ENCODE measurements at regions not wholly inside any gene's neighbourhood (a gene's known extent, or its start where the extent isn't known, plus 50 kb on each side); places are given as distances from the start of the nearest gene placed in this dataset.

GRCh38 chr1:87864676-87865075, 536.0 kb downstream of the LMO4 start:
- H3K4me3 Mint-ChIP-seq = no peak overlapping the region
- no peaks in the 10 kb centered on the region for H3K4me1 Mint-ChIP-seq
- no peak for TF ChIP-seq CTCF (IDR thresholded peaks at IDR 0.05; ENCODE audit: unreplicated experiment in 3 of 3)
- no peaks in the 10 kb centered on the region for H3K36me3 Mint-ChIP-seq (ENCODE audit: low read depth)
- no peak overlapping the region for H3K27ac Mint-ChIP-seq
- H3K27me3 Mint-ChIP-seq (ENCODE audit: low read depth) = no peaks in the 10 kb centered on the region
- H3K9me3 Mint-ChIP-seq = peaks cover 18% of the 10 kb centered on the region

GRCh38 chr1:87866416-87866815, 537.7 kb downstream of the LMO4 start:
- no peaks in the 10 kb centered on the region for H3K27me3 Mint-ChIP-seq (ENCODE audit: low read depth)

GRCh38 chr1:87867626-87868025, 538.9 kb downstream of the LMO4 start:
- peaks cover 13% of the 10 kb centered on the region for H3K9me3 Mint-ChIP-seq
- no peak for TF ChIP-seq CTCF (IDR thresholded peaks at IDR 0.05; ENCODE audit: unreplicated experiment in 3 of 3)
- no peaks in the 10 kb centered on the region for H3K27me3 Mint-ChIP-seq (ENCODE audit: low read depth)
- no peak overlapping the region for H3K27ac Mint-ChIP-seq
- H3K4me1 Mint-ChIP-seq = no peaks in the 10 kb centered on the region
- H3K36me3 Mint-ChIP-seq (ENCODE audit: low read depth) = no peaks in the 10 kb centered on the region
- H3K4me3 Mint-ChIP-seq = no peak overlapping the region

More at GRCh38 chr1:87866416-87866815, 537.7 kb downstream of the LMO4 start:
- Mint-ChIP-seq H3K4me3 (no peak overlapping the region), H3K27ac (no peak overlapping the region), H3K36me3 (ENCODE audit: low read depth) (no peaks in the 10 kb centered on the region), H3K9me3 (peaks cover 15% of the 10 kb centered on the region), H3K4me1 (no peaks in the 10 kb centered on the region)
- no peak for TF ChIP-seq CTCF (IDR thresholded peaks at IDR 0.05; ENCODE audit: unreplicated experiment in 3 of 3)

GRCh38 chr1:87869567-87869966, 540.9 kb downstream of the LMO4 start:
- Mint-ChIP-seq H3K27ac (no peak overlapping the region), H3K27me3 (ENCODE audit: low read depth) (no peaks in the 10 kb centered on the region), H3K4me3 (no peak overlapping the region), H3K9me3 (peaks cover 13% of the 10 kb centered on the region), H3K4me1 (no peaks in the 10 kb centered on the region), H3K36me3 (ENCODE audit: low read depth) (no peaks in the 10 kb centered on the region)
- no peak for TF ChIP-seq CTCF (IDR thresholded peaks at IDR 0.05; ENCODE audit: unreplicated experiment in 3 of 3)

- Mint-ChIP-seq H3K27me3 (ENCODE audit: low read depth) (no peaks in the 10 kb centered on the region), H3K27ac (no peak overlapping the region), H3K36me3 (ENCODE audit: low read depth) (no peaks in the 10 kb centered on the region), H3K4me3 (no peak overlapping the region), H3K9me3 (peaks cover 1% of the 10 kb centered on the region), H3K4me1 (no peaks in the 10 kb centered on the region)
- no peak for TF ChIP-seq CTCF (IDR thresholded peaks at IDR 0.05; ENCODE audit: unreplicated experiment in 3 of 3)
Measured at GRCh38 chr1:87872189-87872588, 543.5 kb downstream of the LMO4 start.

GRCh38 chr1:87872692-87873091, 544.0 kb downstream of the LMO4 start:
- Mint-ChIP-seq H3K27me3 (ENCODE audit: low read depth) (no peaks in the 10 kb centered on the region), H3K36me3 (ENCODE audit: low read depth) (no peaks in the 10 kb centered on the region), H3K4me3 (no peak overlapping the region), H3K4me1 (no peaks in the 10 kb centered on the region), H3K27ac (no peak overlapping the region), H3K9me3 (no peaks in the 10 kb centered on the region)
- no peak for TF ChIP-seq CTCF (IDR thresholded peaks at IDR 0.05; ENCODE audit: unreplicated experiment in 3 of 3)

Data from nephron (organoid).